ENCODE measurements at regions not wholly inside any gene's neighbourhood (a gene's known extent, or its start where the extent isn't known, plus 50 kb on each side); places are given as distances from the start of the nearest gene placed in this dataset.

- TF ChIP-seq POLR2A (conservative IDR thresholded peaks at IDR 0.05) (no peak), ZBTB1 (CRISPR knock-in tag; IDR thresholded peaks at IDR 0.05; ENCODE audit: borderline replicate concordance, low read depth) (no peak), NR1H2 (CRISPR knock-in tag; IDR thresholded peaks at IDR 0.05) (no peak), E2F5 (CRISPR knock-in tag; IDR thresholded peaks at IDR 0.05) (no peak), ELK3 (CRISPR knock-in tag; IDR thresholded peaks at IDR 0.05) (no peak), CTCF (IDR thresholded peaks at IDR 0.05 in 2 of 3, conservative IDR thresholded peaks at IDR 0.05 in 1 of 3; ENCODE audit: insufficient read depth in 2 of 3, low read depth in 1 of 3, low read length in 3 of 3) (no peak), SIN3A (IDR thresholded peaks at IDR 0.05; ENCODE audit: borderline replicate concordance in 2 of 2, control insufficient read depth in 1 of 2, low read depth in 2 of 2, low read length in 2 of 2) (no peak)
Measured at GRCh38 chr20:24353135-24353690, 116.2 kb upstream of the SYNDIG1 start.

Data from K562 (cell line).